ENCODE measurements at regions not wholly inside any gene's neighbourhood (a gene's known extent, or its start where the extent isn't known, plus 50 kb on each side); places are given as distances from the start of the nearest gene placed in this dataset.

DNA sequence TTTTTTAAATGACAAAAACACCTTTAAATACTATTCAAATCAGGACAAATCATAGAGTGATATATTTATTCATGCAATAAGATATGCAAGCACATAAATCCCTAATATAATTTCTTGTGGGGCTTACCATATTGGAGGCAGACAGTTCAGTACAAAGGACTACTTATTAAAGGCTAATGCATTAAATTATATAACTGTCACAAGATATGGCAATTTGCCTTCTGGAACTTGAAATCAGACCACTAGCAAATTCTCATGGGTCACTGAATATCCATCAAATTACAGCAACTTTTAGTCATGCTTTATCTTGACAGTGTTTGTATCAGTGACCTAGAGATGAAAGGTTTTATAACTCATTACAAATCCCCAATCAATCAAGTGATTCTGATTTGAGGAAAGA is 54.1 kb upstream of the NCAM2 start:
- TF ChIP-seq, protein P1, sequence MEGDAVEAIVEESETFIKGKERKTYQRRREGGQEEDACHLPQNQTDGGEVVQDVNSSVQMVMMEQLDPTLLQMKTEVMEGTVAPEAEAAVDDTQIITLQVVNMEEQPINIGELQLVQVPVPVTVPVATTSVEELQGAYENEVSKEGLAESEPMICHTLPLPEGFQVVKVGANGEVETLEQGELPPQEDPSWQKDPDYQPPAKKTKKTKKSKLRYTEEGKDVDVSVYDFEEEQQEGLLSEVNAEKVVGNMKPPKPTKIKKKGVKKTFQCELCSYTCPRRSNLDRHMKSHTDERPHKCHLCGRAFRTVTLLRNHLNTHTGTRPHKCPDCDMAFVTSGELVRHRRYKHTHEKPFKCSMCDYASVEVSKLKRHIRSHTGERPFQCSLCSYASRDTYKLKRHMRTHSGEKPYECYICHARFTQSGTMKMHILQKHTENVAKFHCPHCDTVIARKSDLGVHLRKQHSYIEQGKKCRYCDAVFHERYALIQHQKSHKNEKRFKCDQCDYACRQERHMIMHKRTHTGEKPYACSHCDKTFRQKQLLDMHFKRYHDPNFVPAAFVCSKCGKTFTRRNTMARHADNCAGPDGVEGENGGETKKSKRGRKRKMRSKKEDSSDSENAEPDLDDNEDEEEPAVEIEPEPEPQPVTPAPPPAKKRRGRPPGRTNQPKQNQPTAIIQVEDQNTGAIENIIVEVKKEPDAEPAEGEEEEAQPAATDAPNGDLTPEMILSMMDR (IDR thresholded peaks at IDR 0.05; ENCODE audit: low read length) = no peak
- no peak for TF ChIP-seq EZH2 (optimal IDR thresholded peaks at IDR 0.05; ENCODE audit: low read depth, low read length)

All from MM.1S (cell line).